ENCODE measurements at regions not wholly inside any gene's neighbourhood (a gene's known extent, or its start where the extent isn't known, plus 50 kb on each side); places are given as distances from the start of the nearest gene placed in this dataset.

- no peak for TF ChIP-seq CTCF (conservative IDR thresholded peaks at IDR 0.05; ENCODE audit: low read depth, low read length)
- TF ChIP-seq MAFK (IDR thresholded peaks at IDR 0.05; ENCODE audit: low read depth, low read length) = no peak
- no peak for TF ChIP-seq POLR2A (IDR thresholded peaks at IDR 0.05; ENCODE audit: low read depth, low read length)
- no peak for TF ChIP-seq FOS (IDR thresholded peaks at IDR 0.05; ENCODE audit: low read depth, low read length)
- TF ChIP-seq SMC3 (IDR thresholded peaks at IDR 0.05; ENCODE audit: low read depth, low read length) = no peak
- TF ChIP-seq CHD1 (IDR thresholded peaks at IDR 0.05; ENCODE audit: low read depth, low read length) = no peak
- TF ChIP-seq MXI1 (IDR thresholded peaks at IDR 0.05; ENCODE audit: borderline replicate concordance, low read depth, low read length) = no peak
Measured at GRCh38 chr2:38159191-38159590, 83.2 kb upstream of the CYP1B1 start.
